ENCODE measurements at regions not wholly inside any gene's neighbourhood (a gene's known extent, or its start where the extent isn't known, plus 50 kb on each side); places are given as distances from the start of the nearest gene placed in this dataset.

GRCh38 chr21:19420565-19420964 is 1017.0 kb upstream of the TMPRSS15 start:
- peaks cover under 1% of the 10 kb centered on the region for H3K9me3 ChIP-seq (ENCODE audit: control insufficient read depth, low read length)
- no peaks in the 10 kb centered on the region for H3K27me3 ChIP-seq (ENCODE audit: control insufficient read depth, insufficient read depth, low read length, poor library complexity, severe bottlenecking)
- no peak overlapping the region for H3K4me3 ChIP-seq (ENCODE audit: low read length)
- no peaks in the 10 kb centered on the region for H3K36me3 Mint-ChIP-seq (ENCODE audit: low read depth)
- no peaks in the 10 kb centered on the region for H3K4me1 Mint-ChIP-seq
- no peaks in the 10 kb centered on the region for H3K36me3 ChIP-seq (ENCODE audit: control insufficient read depth, insufficient read depth, low read length)
- peaks cover 15% of the 10 kb centered on the region for H3K9me3 Mint-ChIP-seq
- no peak overlapping the region for H3K4me3 Mint-ChIP-seq
- H3K27me3 Mint-ChIP-seq (ENCODE audit: insufficient read depth): no peaks in the 10 kb centered on the region
- no peak overlapping the region for H3K27ac ChIP-seq (ENCODE audit: low read depth, low read length)
- no peak for TF ChIP-seq CTCF (conservative IDR thresholded peaks at IDR 0.05)
- no peaks in the 10 kb centered on the region for H3K4me1 ChIP-seq (ENCODE audit: control insufficient read depth, insufficient read depth, low read length)
- DNase-seq: no peak
- 67 to 88% methylated on average over 3 of the region's 3 CpGs for WGBS, 2 experiments (ENCODE audit: insufficient coverage in 1 of 2, insufficient read length in 1 of 2)
- no peak overlapping the region for H3K27ac Mint-ChIP-seq
- no peak overlapping the region for H3K9ac ChIP-seq (ENCODE audit: extremely low read depth, low read length, poor library complexity, severe bottlenecking)

DNA sequence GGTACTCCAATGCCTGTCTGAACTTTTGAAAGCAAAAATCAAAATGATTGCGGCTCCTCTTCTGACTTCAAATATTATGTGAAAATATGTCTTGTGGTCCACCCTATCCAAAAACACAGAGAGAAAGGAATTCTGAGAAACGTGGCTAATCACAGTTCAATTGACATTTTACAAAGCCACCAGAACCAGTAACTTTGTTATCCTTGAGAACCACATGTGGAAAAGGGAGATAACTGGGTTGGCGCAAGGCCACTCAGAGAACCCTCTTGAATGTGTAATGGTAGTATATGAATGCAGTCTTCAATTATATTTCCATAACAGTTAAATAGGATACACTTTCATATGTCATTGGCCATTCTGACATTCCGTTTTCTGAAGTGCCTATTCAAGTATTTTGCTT is 1030.0 kb upstream of the TMPRSS15 start:
- H3K27ac Mint-ChIP-seq: no peak overlapping the region
- peaks cover 13% of the 10 kb centered on the region for H3K4me1 Mint-ChIP-seq
- H3K36me3 ChIP-seq (ENCODE audit: control insufficient read depth, insufficient read depth, low read length): no peaks in the 10 kb centered on the region
- H3K27me3 Mint-ChIP-seq (ENCODE audit: insufficient read depth): no peaks in the 10 kb centered on the region
- peaks cover 10% of the 10 kb centered on the region for H3K9me3 Mint-ChIP-seq
- H3K9me3 ChIP-seq (ENCODE audit: control insufficient read depth, low read length): no peaks in the 10 kb centered on the region
- no peak overlapping the region for H3K4me3 ChIP-seq (ENCODE audit: low read length)
- 88% methylated on average over 3 of the region's 4 CpGs; no CpG with 5 or more reads in 1 of the 2 experiments for WGBS, 2 experiments (ENCODE audit: insufficient coverage in 1 of 2, insufficient read length in 1 of 2)
- no peak overlapping the region for H3K9ac ChIP-seq (ENCODE audit: extremely low read depth, low read length, poor library complexity, severe bottlenecking)
- no peak overlapping the region for H3K27ac ChIP-seq (ENCODE audit: low read depth, low read length)
- TF ChIP-seq CTCF (conservative IDR thresholded peaks at IDR 0.05): no peak
- no peak overlapping the region for H3K4me3 Mint-ChIP-seq
- H3K36me3 Mint-ChIP-seq (ENCODE audit: low read depth): no peaks in the 10 kb centered on the region
- H3K27me3 ChIP-seq (ENCODE audit: control insufficient read depth, insufficient read depth, low read length, poor library complexity, severe bottlenecking): no peaks in the 10 kb centered on the region
- no peak for DNase-seq
- H3K4me1 ChIP-seq (ENCODE audit: control insufficient read depth, insufficient read depth, low read length): peaks cover 3% of the 10 kb centered on the region

DNA sequence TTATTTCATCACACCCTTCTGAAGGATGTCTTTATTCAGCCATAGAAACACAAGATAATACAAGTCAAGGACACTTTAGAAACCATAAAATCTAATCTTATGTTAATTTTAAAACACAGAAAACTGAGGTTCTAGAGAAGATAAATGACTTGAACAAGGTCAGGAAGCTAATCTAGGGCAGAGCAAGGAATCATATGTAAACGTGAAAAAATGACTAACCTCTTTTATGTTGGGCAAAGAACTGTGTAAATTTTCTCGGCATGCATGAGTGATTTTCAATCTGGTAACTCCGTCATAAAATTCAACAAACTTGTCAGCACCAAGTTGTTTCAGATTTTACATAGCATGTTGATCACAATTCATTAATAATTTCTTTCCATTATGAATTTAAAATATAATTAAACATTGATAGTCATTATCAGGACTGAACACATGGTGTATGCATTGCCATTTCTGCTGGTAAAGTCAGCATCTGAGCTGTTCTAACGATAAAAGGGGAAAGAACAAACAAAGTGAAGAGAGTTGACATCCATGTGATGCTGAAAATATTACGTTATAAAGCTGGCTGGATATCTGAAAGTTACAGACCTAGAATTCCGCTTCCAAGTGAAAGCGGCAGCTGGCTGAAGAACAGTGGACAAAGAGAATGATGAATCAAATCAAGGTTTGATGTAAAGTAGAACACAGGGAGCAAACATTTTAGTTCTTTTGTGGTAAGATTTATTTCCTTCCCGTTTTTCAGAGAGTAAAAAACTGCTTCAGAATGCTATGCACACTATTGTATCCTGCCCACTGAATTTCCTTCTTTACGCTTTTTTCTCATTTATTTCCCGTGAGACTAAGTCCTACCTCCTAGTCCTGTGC is 1037.4 kb upstream of the TMPRSS15 start:
- H3K9me3 Mint-ChIP-seq: no peaks in the 10 kb centered on the region
- no peak overlapping the region for H3K27ac ChIP-seq (ENCODE audit: low read depth, low read length)
- no peak overlapping the region for H3K4me3 Mint-ChIP-seq
- no peak for DNase-seq
- no peaks in the 10 kb centered on the region for H3K9me3 ChIP-seq (ENCODE audit: control insufficient read depth, low read length)
- no peak for TF ChIP-seq CTCF (conservative IDR thresholded peaks at IDR 0.05)
- H3K36me3 Mint-ChIP-seq (ENCODE audit: low read depth): no peaks in the 10 kb centered on the region
- 89 to 95% methylated on average over 7 to 10 of the region's 10 CpGs for WGBS, 2 experiments (ENCODE audit: insufficient coverage in 1 of 2, insufficient read length in 1 of 2)
- H3K27ac Mint-ChIP-seq: no peak overlapping the region
- H3K4me3 ChIP-seq (ENCODE audit: low read length): no peak overlapping the region
- H3K9ac ChIP-seq (ENCODE audit: extremely low read depth, low read length, poor library complexity, severe bottlenecking): no peak overlapping the region
- H3K27me3 ChIP-seq (ENCODE audit: control insufficient read depth, insufficient read depth, low read length, poor library complexity, severe bottlenecking): no peaks in the 10 kb centered on the region
- no peaks in the 10 kb centered on the region for H3K27me3 Mint-ChIP-seq (ENCODE audit: insufficient read depth)
- peaks cover 8% of the 10 kb centered on the region for H3K4me1 Mint-ChIP-seq
- H3K36me3 ChIP-seq (ENCODE audit: control insufficient read depth, insufficient read depth, low read length): no peaks in the 10 kb centered on the region
- peaks cover under 1% of the 10 kb centered on the region for H3K4me1 ChIP-seq (ENCODE audit: control insufficient read depth, insufficient read depth, low read length)

All from endodermal cell (in vitro differentiated cells).